Lower leg skin (tissue), 4 donors: ENCODE measurements at regions not wholly inside any gene's neighbourhood (a gene's known extent, or its start where the extent isn't known, plus 50 kb on each side); places are given as distances from the start of the nearest gene placed in this dataset.

Source experiments
- DNase-seq, 2 donors: peaks; one replicate each; pipeline ENCODE4 v3.0.0-alpha.2; 2019; ENCODE audit warnings: low spot score in 2 of 2
- H3K4me3 ChIP-seq: fragments of 200-600 bp; sonication (generic); 2 replicates; pipeline ENCODE4 v1.5.1; 2017; ENCODE audit warnings: mild to moderate bottlenecking, low read depth; ENCODE audit not compliant: poor library complexity, severe bottlenecking
- POLR2A ChIP-seq, 2 donors: fragments of 450-650 bp; IDR thresholded peaks; one replicate each; pipeline ENCODE4 v1.6.1; 2016 to 2017; ENCODE audit warnings: antibody characterized with exemption in 2 of 2, mild to moderate bottlenecking in 1 of 2, moderate library complexity in 1 of 2
- WGBS, 2 donors: methylation state at CpG; one replicate each; pipeline ENCODE4 v1.1.5; 2018; 5-methylcytosine and 5-hydroxymethylcytosine counted together
- intact Hi-C: fragments of 100-400 bp; cut with DNase I; formaldehyde crosslinking; loops from one replicate; pipeline ENCODE4 v1.15.0; 2023; ENCODE audit warnings: low total_unique reads
- TF ChIP-seq, protein P1 (sequence below), 3 donors: fragments of 450-650 bp; IDR thresholded peaks; one replicate each; pipeline ENCODE4 v1.5.1; 2016; ENCODE audit warnings: antibody characterized with exemption in 3 of 3, mild to moderate bottlenecking in 3 of 3, moderate library complexity in 2 of 3

DNA sequence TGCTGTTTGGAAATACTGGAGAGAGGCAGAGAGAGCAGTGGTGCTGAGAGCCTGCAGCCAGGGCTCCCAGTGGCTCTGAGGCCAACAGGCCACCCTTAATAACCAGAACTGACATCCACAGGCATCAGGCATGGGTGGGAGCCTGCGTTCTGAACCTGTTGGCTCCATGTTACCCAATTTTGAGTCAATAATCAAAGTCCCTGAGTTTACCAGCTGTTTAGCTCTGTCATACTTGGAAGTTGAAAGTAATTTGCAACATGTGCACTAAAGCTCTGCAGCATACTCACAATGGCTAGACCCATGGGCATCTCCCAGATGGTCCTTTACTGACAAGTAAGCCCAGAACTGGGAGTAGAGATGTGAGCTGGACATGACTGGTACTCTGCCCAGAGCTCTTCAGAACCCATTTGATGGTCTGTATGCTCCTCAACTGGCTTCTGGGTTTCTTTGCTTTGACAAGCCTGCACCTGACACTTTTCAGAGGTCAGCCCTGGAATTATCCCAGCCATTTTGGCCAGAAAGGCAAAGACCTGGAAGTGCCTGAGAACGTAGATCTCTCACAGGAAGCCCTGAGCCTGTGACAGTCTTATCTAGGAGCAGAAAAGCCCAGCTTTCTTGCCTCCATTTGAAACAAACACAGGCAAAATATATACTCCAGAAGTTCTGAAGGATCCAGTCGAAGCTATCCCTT, 122.4 kb upstream of the CITED2 start:
- no peak for TF ChIP-seq POLR2A (IDR thresholded peaks at IDR 0.05)
- TF ChIP-seq, protein P1, sequence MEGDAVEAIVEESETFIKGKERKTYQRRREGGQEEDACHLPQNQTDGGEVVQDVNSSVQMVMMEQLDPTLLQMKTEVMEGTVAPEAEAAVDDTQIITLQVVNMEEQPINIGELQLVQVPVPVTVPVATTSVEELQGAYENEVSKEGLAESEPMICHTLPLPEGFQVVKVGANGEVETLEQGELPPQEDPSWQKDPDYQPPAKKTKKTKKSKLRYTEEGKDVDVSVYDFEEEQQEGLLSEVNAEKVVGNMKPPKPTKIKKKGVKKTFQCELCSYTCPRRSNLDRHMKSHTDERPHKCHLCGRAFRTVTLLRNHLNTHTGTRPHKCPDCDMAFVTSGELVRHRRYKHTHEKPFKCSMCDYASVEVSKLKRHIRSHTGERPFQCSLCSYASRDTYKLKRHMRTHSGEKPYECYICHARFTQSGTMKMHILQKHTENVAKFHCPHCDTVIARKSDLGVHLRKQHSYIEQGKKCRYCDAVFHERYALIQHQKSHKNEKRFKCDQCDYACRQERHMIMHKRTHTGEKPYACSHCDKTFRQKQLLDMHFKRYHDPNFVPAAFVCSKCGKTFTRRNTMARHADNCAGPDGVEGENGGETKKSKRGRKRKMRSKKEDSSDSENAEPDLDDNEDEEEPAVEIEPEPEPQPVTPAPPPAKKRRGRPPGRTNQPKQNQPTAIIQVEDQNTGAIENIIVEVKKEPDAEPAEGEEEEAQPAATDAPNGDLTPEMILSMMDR (IDR thresholded peaks at IDR 0.05) = no peak
- 79 to 91% methylated on average over 3 of the region's 3 CpGs for WGBS, 2 donors
- no peak for DNase-seq
- no peak overlapping the region for H3K4me3 ChIP-seq
- intact Hi-C loops = no loop called here

DNA sequence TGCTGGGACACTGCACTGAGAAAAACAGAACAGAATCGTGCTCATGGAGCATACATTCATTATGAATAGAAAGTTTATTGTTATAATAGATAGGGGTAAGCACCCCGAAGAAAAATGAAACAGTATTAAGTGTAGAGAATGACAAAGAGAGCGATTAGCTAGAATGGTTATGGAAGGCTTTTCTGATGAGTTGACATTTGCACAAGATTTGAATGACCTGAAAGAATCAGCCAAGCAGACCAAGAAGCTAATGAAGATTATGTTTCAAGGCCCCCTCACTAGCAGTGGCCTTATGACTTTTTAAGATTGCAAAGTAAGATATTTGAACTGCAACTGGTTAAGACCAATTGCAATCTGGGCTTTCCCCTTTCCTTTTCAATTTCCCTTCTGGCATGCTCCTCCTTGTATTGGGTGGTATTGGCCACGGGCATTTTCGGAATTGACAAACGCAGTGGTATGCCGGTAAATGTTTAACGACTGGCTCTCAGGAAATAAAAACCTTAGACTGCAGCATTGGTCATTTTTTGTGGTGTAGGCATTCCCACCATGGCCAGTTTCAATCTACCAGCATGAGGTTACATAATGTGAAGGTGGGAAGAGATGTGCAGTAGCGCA, 120.0 kb upstream of the CITED2 start:
- DNase-seq = no peak
- intact Hi-C loops = no loop called here
- WGBS, 2 donors = 88 to 93% methylated on average over 9 of the region's 9 CpGs
- no peak for TF ChIP-seq POLR2A (IDR thresholded peaks at IDR 0.05)
- TF ChIP-seq, protein P1 (IDR thresholded peaks at IDR 0.05) = no peak
- H3K4me3 ChIP-seq = no peak overlapping the region

DNA sequence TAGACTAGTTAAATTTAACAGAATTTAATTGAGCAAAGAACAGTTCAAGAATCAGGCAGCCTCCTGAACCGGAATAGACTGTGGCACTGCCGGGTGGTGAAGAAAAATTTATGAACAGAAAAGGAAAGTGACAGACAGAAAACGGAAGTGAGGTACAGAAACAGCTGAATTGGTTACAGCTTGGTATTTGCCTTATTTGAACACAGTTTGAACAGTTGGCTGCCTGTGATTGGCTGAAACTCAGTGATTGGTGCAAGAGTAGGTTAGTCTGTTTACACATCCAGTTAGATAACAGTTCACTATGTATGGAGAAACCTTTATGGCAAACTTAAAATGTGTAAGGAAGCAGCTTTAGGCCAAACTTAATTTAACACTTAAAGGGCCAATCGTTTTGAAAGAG, 116.0 kb upstream of the CITED2 start:
- no peak for DNase-seq
- no peak for TF ChIP-seq POLR2A (IDR thresholded peaks at IDR 0.05)
- TF ChIP-seq, protein P1 (IDR thresholded peaks at IDR 0.05) = no peak
- 54 to 60% methylated on average over 4 of the region's 4 CpGs for WGBS, 2 donors
- no peak overlapping the region for H3K4me3 ChIP-seq
- intact Hi-C loops = no loop called here

DNA sequence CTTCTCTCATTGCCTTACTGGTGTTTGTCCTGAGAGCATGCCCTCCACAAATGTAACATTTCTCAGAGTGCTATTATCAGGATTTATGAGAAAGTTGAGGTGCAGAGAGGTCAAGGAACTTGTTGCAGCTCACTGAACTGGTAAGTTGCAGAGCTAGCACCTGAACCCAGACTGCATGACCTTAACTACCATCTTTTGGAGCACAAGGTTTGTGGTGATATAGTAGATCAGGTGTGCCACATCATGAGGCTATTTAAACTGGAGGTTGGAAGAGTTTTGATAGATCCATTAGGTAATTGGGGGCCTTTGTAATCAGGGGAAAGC, 112.0 kb upstream of the CITED2 start:
- intact Hi-C loops = no loop called here
- no peak for DNase-seq
- TF ChIP-seq, protein P1 (IDR thresholded peaks at IDR 0.05) = no peak
- no peak for TF ChIP-seq POLR2A (IDR thresholded peaks at IDR 0.05)
- H3K4me3 ChIP-seq = no peak overlapping the region

DNA sequence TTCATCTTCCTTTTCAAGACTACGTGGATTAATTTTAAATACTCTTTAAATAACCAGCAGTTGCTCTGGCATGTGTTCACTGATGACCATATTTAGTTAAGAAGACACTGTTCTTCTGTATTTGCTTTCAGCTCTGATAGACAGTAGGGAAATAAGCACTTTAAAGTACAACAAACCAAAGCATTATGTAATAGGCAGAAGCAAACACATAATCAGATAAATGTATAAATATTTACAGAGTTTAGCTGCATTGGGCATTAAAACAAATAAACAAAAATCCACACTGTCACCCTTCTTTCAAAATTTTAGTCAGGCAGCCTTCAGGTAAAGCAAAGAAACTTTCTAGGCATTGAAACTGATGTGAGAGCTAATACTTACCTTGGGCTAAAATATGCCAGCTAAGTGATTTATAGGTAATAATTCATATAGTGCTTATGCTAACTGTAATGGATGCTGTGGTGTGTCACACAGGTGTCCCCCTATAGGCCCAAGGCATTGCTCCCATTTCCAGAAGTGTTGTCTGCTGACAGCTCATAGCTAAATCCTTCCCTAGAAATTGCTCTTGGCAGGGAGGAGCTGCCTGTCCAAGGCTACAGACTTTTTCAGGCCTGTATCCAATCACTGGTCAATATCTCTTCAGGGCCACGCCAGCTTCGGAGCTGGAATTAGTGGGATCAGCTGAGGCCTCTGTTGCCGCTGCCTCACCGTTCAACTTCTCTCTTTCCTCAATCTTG, 111.5 kb upstream of the CITED2 start:
- H3K4me3 ChIP-seq = no peak overlapping the region
- intact Hi-C loops = no loop called here
- DNase-seq = no peak
- no peak for TF ChIP-seq POLR2A (IDR thresholded peaks at IDR 0.05)
- TF ChIP-seq, protein P1 (IDR thresholded peaks at IDR 0.05) = no peak
- 82% methylated on average over 5 of the region's 5 CpGs for WGBS, 2 donors
